Activated T-cell treated with anti-CD3 and anti-CD28 coated beads, Interleukin-2, amount 50 U/mL, for 1 hour (primary cell): ENCODE measurements at regions not wholly inside any gene's neighbourhood (a gene's known extent, or its start where the extent isn't known, plus 50 kb on each side); places are given as distances from the start of the nearest gene placed in this dataset.

Experiments used
- DNase-seq: peaks from one replicate; pipeline ENCODE4 v3.0.0-alpha.2; 2020

- DNase-seq: no peak
Measured at GRCh38 chr16:56140645-56141044, 50.6 kb upstream of the GNAO1 start.

GRCh38 chr16:56137269-56137668, 54.0 kb upstream of the GNAO1 start:
- DNase-seq: no peak

- no peak for DNase-seq
Measured at GRCh38 chr16:56136256-56136655, 55.0 kb upstream of the GNAO1 start.

- DNase-seq: no peak
Measured at GRCh38 chr16:56134790-56135189, 56.5 kb upstream of the GNAO1 start.

- DNase-seq: no peak
Measured at GRCh38 chr16:56125922-56126321, 65.4 kb upstream of the GNAO1 start.

- DNase-seq: no peak
Measured at GRCh38 chr16:56122251-56122650, 69.0 kb upstream of the GNAO1 start.

GRCh38 chr16:56121156-56121500, 70.2 kb upstream of the GNAO1 start:
- no peak for DNase-seq

GRCh38 chr16:56120447-56121155, 70.7 kb upstream of the GNAO1 start:
- no peak for DNase-seq

GRCh38 chr16:56119133-56119532, 72.2 kb upstream of the GNAO1 start:
- DNase-seq: no peak

- DNase-seq: no peak
Measured at GRCh38 chr16:56116577-56116964, 74.7 kb upstream of the GNAO1 start.

- DNase-seq: no peak
Measured at GRCh38 chr16:56115817-56116576, 75.3 kb upstream of the GNAO1 start.

- DNase-seq: no peak
Measured at GRCh38 chr16:56113223-56113622, 78.1 kb upstream of the GNAO1 start.

GRCh38 chr16:56111100-56111499, 80.2 kb upstream of the GNAO1 start:
- DNase-seq: no peak

- no peak for DNase-seq
Measured at GRCh38 chr16:56109994-56110393, 81.3 kb upstream of the GNAO1 start.

GRCh38 chr16:56109205-56109604, 82.1 kb upstream of the GNAO1 start:
- no peak for DNase-seq

GRCh38 chr16:56108724-56109123, 82.6 kb upstream of the GNAO1 start:
- DNase-seq: no peak

- no peak for DNase-seq
Measured at GRCh38 chr16:56108056-56108471, 83.2 kb upstream of the GNAO1 start.

GRCh38 chr16:56106527-56106926, 84.8 kb upstream of the GNAO1 start:
- no peak for DNase-seq

- no peak for DNase-seq
Measured at GRCh38 chr16:56102906-56103305, 88.4 kb upstream of the GNAO1 start.

GRCh38 chr16:56102183-56102686, 89.1 kb upstream of the GNAO1 start:
- DNase-seq: no peak

GRCh38 chr16:56101480-56101879, 89.8 kb upstream of the GNAO1 start:
- DNase-seq: no peak

- no peak for DNase-seq
Measured at GRCh38 chr16:56097306-56097705, 94.0 kb upstream of the GNAO1 start.

- no peak for DNase-seq
Measured at GRCh38 chr16:56094231-56094630, 97.1 kb upstream of the GNAO1 start.

- DNase-seq: no peak
Measured at GRCh38 chr16:56093055-56093454, 98.2 kb upstream of the GNAO1 start.

GRCh38 chr16:56090076-56090475, 101.2 kb upstream of the GNAO1 start:
- DNase-seq: no peak
